HG02885 (cell line): ENCODE measurements at regions not wholly inside any gene's neighbourhood (a gene's known extent, or its start where the extent isn't known, plus 50 kb on each side); places are given as distances from the start of the nearest gene placed in this dataset.

Source experiments
- ATAC-seq: cut with Tn5 transposase; IDR thresholded peaks from one replicate; pipeline ENCODE4 v1.9.1; 2021; ENCODE audit warnings: mild to moderate bottlenecking; ENCODE audit not compliant: unreplicated experiment, poor library complexity

DNA sequence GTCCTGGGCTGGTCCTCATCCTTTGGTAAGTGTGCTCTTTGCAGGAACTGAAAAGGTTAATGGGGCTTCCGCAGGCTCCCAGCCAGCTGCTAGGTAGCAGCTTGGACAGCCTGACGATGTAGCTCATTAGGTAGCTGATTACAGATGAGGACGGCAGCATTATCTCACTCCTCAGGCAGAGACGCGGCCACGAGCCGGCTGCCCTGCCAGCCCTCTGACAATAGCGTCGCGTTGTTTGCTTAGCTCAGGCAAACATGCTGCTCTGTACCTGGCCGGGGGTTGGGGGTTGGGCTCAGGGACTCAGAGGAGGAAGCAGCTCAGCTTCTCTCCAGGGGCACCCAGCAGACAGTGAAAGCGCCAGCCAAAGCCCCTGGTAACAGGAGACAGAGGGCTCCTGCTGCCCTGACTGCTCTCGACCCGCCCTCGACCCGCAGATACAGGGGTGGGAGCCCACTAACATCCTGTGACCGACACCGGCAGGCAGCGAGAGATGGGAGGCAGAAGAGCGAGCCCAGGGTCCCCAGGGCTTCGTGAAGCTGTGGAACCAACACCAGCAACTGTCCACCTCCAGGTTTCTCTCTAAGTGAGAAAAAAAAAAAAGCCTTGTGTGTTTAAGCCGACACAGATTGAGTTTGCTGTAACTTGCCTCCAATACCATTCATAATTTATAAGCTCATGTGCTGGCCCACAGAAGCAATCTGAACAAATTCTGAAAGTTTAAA, 53.4 kb upstream of the DLK1 start:
- no peak for ATAC-seq

DNA sequence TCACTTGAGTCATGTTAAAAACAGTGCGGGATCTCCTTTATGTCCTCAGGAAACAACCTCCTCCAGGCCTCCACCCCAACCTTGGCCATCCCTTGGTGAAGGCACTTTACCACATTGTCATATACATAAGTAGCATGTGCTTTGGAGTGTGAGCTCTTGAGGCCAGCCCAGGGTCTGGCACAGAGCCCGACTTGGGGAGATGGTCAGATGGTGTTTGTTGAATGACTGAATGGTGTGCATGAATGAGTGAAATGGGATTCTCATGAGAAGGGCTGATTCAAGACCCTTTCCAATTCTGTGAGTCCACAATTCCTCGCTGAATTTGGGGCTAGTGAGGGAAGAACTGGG, 52.9 kb upstream of the DLK1 start:
- ATAC-seq, result no peak

- ATAC-seq, result no peak
Observed at GRCh38 chr14:100674428-100674827, 52.3 kb upstream of the DLK1 start.

DNA sequence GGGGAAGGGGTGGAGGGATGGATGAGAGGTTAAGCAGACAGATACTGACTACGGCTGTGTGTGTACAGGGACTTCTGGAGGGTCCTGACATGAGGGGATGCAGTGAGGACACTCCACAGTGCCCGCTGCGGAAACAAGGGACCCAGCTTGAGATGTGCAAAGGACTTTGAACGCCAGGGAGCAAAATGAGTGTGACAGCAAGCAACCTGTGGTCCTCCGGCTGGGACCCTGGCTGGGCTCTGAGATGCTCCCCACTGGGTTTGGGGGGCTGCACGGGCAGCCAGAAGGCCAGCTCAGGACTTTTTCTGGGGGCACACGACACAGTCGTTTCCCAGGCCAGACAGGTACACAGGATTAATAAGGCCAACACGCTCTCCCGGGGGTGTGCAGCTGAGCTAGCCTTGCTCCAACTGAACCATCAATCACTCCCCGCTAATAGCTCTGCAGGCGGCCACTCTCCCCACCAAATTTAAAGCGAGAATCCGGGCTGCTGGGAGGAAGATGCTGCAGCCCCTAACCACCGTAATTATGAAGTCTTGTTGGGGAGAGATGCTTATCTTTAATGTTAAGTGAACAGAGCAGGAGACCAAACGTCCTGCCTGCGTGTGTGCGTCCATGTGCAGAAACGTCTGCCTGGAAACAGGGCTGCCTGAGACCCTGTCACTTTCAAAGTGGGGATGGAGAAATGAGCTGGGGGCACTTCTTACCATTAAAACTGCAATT, 51.6 kb upstream of the DLK1 start:
- no peak for ATAC-seq

GRCh38 chr14:100675699-100676684, 50.7 kb upstream of the DLK1 start:
- no peak for ATAC-seq
